ENCODE measurements at regions not wholly inside any gene's neighbourhood (a gene's known extent, or its start where the extent isn't known, plus 50 kb on each side); places are given as distances from the start of the nearest gene placed in this dataset.

DNA sequence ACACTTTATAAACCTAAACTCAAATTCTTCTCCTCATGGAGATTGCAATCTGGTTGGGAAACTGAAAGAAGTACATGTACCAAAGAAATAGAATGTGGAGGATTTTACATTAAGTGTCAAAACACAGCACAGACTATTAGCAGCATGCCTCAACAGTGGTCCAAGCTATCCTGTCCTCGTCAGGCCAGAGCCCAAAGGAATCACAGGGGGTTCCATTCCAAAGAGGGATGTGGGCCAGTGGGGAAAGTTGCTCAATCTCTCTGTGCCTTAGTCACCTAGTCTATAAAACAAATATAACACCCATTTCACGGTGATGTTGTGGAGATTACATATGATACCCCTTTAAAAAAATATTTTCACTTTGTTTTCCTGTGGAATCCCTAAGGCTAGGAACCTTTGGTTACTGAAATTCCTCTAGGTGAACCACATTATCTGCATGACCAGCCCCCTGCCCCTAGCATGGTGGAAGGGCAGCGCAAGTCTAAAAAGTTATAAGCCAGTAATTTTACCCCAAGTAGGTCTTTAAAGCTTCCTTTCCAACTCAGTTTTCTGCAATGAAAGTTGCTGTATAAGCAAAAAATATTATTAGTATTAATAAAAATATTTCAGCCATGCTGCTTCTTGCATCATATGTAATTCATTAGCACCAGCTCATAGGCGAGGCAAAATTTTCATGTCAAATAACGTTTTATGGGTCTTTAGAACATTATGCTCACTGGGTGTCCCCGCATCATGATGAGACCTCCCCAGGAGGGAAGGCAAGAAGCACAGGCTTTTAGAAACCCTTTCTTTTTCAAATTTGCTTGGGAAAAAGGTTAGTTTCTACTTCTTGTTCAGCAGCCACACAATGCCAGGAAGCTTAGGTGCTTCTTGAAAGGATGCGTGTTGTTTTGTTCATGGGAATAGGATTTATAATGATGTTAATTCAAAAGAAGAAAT lies 548.8 kb upstream of the PKN2 start:
- no peaks in the 10 kb centered on the region for H3K36me3 Mint-ChIP-seq (ENCODE audit: low read depth)

GRCh38 chr1:88139633-88140032 lies 544.4 kb upstream of the PKN2 start:
- intact Hi-C loops (cut with micrococcal nuclease), result no loop called here
- Mint-ChIP-seq H3K9me3 (no peaks in the 10 kb centered on the region), H3K36me3 (ENCODE audit: low read depth) (no peaks in the 10 kb centered on the region), H3K27me3 (no peaks in the 10 kb centered on the region), H3K4me1 (ENCODE audit: low read depth) (peaks cover 5% of the 10 kb centered on the region), H3K4me3 (no peak overlapping the region), H3K27ac (no peak overlapping the region)

More for the DNA sequence above, 548.8 kb upstream of the PKN2 start:
- intact Hi-C loops (cut with micrococcal nuclease), result no loop called here
- no peaks in the 10 kb centered on the region for H3K27me3 Mint-ChIP-seq
- no peak overlapping the region for H3K27ac Mint-ChIP-seq
- no peaks in the 10 kb centered on the region for H3K9me3 Mint-ChIP-seq
- no peaks in the 10 kb centered on the region for H3K4me1 Mint-ChIP-seq (ENCODE audit: low read depth)
- H3K4me3 Mint-ChIP-seq, result no peak overlapping the region

DNA sequence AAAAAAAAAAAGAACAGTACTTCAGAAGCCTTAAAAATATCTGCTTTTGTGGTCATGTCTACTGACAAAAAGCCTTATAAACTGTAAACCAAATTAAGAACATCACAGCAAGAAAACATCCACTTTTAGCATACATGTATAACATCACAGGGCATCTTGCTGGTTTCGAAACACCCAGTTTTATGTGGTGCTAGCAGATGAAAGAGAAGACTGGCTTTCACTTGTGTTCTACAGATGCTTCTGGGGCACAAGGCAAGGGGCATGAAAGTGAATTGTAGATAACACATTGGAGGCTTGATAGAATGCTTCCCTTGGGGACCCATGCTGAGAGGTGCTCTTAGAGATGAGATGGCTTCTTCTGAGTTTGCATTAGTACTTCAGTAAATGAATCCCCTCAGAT lies 543.7 kb upstream of the PKN2 start:
- H3K36me3 Mint-ChIP-seq (ENCODE audit: low read depth), result no peaks in the 10 kb centered on the region
- intact Hi-C loops (cut with micrococcal nuclease), result no loop called here

GRCh38 chr1:88141499-88142074 lies 542.5 kb upstream of the PKN2 start:
- Mint-ChIP-seq H3K4me3 (peak overlapping the region; percentile 61), H3K9me3 (no peaks in the 10 kb centered on the region), H3K36me3 (ENCODE audit: low read depth) (no peaks in the 10 kb centered on the region), H3K27me3 (no peaks in the 10 kb centered on the region), H3K27ac (no peak overlapping the region), H3K4me1 (ENCODE audit: low read depth) (peaks cover 5% of the 10 kb centered on the region)
- intact Hi-C loops (cut with micrococcal nuclease), result no loop called here

More for the DNA sequence above, 543.7 kb upstream of the PKN2 start:
- Mint-ChIP-seq H3K27me3 (no peaks in the 10 kb centered on the region), H3K4me3 (no peak overlapping the region), H3K27ac (no peak overlapping the region), H3K4me1 (ENCODE audit: low read depth) (peaks cover 5% of the 10 kb centered on the region), H3K9me3 (no peaks in the 10 kb centered on the region)

DNA sequence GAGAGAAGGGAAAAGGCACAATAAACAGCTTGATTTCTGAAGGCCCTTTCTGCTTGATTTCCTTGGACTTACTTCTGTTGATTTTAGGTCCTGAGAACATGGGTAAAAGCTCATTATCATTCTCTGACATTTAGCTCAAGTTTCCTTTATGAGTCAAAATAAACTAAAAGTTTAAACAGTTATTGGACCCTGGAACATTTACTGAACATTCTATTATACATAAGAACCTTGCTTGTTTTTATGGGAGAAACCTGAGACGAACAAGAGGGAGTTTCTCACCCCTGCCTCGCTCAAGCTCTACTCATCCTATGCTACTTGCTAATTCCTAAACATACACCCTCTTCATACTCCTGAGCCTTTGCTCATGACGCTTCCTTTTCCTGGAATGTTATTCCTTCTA lies 538.3 kb upstream of the PKN2 start:
- H3K36me3 Mint-ChIP-seq (ENCODE audit: low read depth), result no peaks in the 10 kb centered on the region
- H3K27me3 Mint-ChIP-seq, result no peaks in the 10 kb centered on the region
- no peak overlapping the region for H3K4me3 Mint-ChIP-seq
- no peaks in the 10 kb centered on the region for H3K9me3 Mint-ChIP-seq
- H3K27ac Mint-ChIP-seq, result no peak overlapping the region
- intact Hi-C loops (cut with micrococcal nuclease), result no loop called here
- H3K4me1 Mint-ChIP-seq (ENCODE audit: low read depth), result peaks cover 5% of the 10 kb centered on the region

DNA sequence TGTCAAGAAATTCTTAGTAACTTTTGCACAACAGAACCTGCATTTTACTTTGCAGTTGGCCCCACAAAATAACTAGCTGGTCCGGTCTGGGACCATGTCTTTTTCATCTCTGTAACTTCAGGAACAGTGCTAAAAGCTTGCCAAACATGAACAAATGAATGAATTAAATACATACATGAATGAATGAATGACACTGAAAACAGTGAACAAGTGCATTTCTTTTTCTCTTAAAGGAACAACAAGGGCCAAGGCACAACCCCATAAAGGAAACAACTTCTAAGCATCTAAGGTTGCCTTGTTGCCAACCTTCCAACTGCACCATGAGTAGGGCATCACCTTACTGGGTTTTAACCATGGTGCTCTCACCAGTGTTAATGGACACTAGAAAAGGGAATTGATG lies 534.4 kb upstream of the PKN2 start:
- Mint-ChIP-seq H3K4me1 (ENCODE audit: low read depth) (no peaks in the 10 kb centered on the region), H3K27me3 (no peaks in the 10 kb centered on the region), H3K36me3 (ENCODE audit: low read depth) (no peaks in the 10 kb centered on the region), H3K4me3 (no peak overlapping the region), H3K27ac (no peak overlapping the region), H3K9me3 (no peaks in the 10 kb centered on the region)
- intact Hi-C loops (cut with micrococcal nuclease), result no loop called here

- no peaks in the 10 kb centered on the region for H3K36me3 Mint-ChIP-seq (ENCODE audit: low read depth)
- no peak overlapping the region for H3K4me3 Mint-ChIP-seq
- intact Hi-C loops (cut with micrococcal nuclease), result no loop called here
- H3K27me3 Mint-ChIP-seq, result no peaks in the 10 kb centered on the region
- no peaks in the 10 kb centered on the region for H3K4me1 Mint-ChIP-seq (ENCODE audit: low read depth)
- no peaks in the 10 kb centered on the region for H3K9me3 Mint-ChIP-seq
- no peak overlapping the region for H3K27ac Mint-ChIP-seq
Measured at GRCh38 chr1:88150330-88150729, 533.7 kb upstream of the PKN2 start.

DNA sequence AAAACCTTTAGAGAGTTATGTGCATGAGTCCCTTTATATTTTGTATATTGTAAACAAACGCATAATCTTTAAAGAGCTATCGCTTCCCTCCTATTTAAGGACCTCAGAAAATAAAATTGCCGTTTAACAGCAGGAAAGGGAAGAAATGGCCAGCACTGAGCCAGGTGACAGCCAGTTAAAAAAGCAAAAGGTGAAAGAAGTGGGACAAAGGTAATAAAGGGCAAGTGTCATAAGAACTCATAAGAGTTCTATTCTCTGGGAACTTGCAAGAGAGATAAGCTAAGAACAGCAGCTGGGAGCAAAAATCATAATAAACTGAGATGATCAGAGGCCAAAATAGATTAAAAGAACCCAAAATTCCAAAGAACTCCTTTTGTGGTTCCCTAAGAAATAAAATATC lies 520.9 kb upstream of the PKN2 start:
- intact Hi-C loops (cut with micrococcal nuclease), result no loop called here

GRCh38 chr1:88168126-88168525 lies 515.9 kb upstream of the PKN2 start:
- Mint-ChIP-seq H3K9me3 (no peaks in the 10 kb centered on the region), H3K4me3 (no peak overlapping the region), H3K36me3 (ENCODE audit: low read depth) (no peaks in the 10 kb centered on the region), H3K27ac (no peak overlapping the region), H3K27me3 (peaks cover 2% of the 10 kb centered on the region), H3K4me1 (ENCODE audit: low read depth) (no peaks in the 10 kb centered on the region)
- intact Hi-C loops (cut with micrococcal nuclease), result no loop called here

More for the DNA sequence above, 520.9 kb upstream of the PKN2 start:
- Mint-ChIP-seq H3K4me1 (ENCODE audit: low read depth) (no peaks in the 10 kb centered on the region), H3K27me3 (peaks cover 2% of the 10 kb centered on the region), H3K9me3 (no peaks in the 10 kb centered on the region), H3K36me3 (ENCODE audit: low read depth) (no peaks in the 10 kb centered on the region), H3K27ac (no peak overlapping the region), H3K4me3 (no peak overlapping the region)

DNA sequence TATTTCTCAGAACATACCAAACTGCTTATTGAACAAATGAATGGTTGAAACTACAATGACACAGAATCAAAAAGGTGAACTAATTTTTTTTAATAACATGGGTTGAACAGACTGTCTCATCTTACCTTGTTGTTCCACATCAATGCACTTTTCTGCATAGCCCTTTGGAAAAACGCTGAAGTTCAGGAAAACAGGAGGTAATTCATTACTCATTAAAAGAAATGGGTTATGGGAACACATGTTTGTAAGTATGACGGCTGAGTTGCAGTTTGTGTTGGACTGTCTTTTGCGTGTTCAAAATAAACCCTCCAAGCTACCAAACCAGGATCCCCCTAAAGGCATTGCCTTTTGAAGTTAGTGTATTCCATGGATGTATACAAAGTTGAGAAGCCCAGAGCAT lies 514.9 kb upstream of the PKN2 start:
- Mint-ChIP-seq H3K27ac (no peak overlapping the region), H3K4me1 (ENCODE audit: low read depth) (no peaks in the 10 kb centered on the region), H3K9me3 (no peaks in the 10 kb centered on the region), H3K27me3 (peaks cover 2% of the 10 kb centered on the region), H3K4me3 (no peak overlapping the region), H3K36me3 (ENCODE audit: low read depth) (no peaks in the 10 kb centered on the region)
- intact Hi-C loops (cut with micrococcal nuclease), result no loop called here

- H3K4me1 Mint-ChIP-seq (ENCODE audit: low read depth), result no peaks in the 10 kb centered on the region
- no peaks in the 10 kb centered on the region for H3K9me3 Mint-ChIP-seq
- peaks cover 2% of the 10 kb centered on the region for H3K27me3 Mint-ChIP-seq
- no peaks in the 10 kb centered on the region for H3K36me3 Mint-ChIP-seq (ENCODE audit: low read depth)
- H3K27ac Mint-ChIP-seq, result no peak overlapping the region
- intact Hi-C loops (cut with micrococcal nuclease), result no loop called here
- no peak overlapping the region for H3K4me3 Mint-ChIP-seq
Measured at GRCh38 chr1:88169939-88170338, 514.1 kb upstream of the PKN2 start.

DNA sequence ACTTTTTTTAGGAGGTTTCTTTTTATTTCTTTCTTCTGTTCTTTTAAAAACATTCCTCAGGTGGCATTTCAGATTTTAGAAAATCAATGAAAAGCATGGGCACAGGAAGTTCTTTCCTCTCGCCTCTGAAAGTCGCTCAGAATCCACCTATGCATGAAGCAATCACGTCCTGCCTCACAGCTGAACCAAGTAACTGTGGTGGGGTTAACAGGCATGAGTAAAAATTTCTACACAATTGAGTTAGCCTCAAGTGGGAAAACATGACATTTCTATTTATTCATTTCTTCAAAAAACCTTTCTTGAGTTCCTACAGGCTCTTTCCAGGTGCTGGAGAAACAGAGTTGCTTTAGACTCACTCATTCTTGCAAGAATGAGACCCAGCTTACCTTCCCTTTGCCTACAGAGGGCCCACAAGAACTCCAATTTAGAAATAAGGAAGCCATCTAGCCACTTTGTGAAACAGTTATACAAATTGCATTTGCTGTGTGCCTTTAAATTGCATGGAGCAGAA lies 508.9 kb upstream of the PKN2 start:
- Mint-ChIP-seq H3K27me3 (no peaks in the 10 kb centered on the region), H3K9me3 (no peaks in the 10 kb centered on the region), H3K27ac (no peak overlapping the region), H3K4me1 (ENCODE audit: low read depth) (no peaks in the 10 kb centered on the region), H3K4me3 (no peak overlapping the region), H3K36me3 (ENCODE audit: low read depth) (no peaks in the 10 kb centered on the region)
- intact Hi-C loops (cut with micrococcal nuclease), result loop anchor here (5.0 kb wide), 1 partner anchor 417 kb away; no protein-coding TSS in a partner anchor

DNA sequence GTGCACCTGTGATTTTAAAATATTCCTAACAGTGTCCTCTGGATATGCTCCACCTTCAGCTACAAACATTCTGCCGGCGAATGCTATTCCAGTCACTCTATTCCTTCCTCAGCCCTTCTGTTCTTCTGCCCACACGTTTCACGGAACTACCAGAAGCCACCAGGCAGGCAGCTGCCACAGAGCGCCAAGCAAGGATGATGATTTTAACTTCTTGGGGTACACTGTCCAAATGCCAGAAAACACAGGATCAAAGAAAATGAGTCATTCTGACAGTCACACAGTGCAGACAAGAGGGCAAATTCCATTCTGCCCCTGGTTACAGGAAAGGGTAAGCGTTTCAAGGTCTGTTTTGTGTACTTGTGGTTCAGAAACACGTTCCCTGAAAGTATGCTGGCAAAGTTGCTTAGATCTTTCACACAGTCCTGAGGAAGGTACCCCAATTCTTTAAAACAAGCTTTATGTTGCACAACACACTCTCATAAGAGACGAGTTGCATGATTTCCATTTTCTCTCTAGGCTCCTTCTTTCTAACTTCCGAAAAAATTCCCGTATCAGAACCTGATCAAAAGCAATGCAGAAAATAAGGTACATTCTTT lies 508.3 kb upstream of the PKN2 start:
- no peaks in the 10 kb centered on the region for H3K36me3 Mint-ChIP-seq (ENCODE audit: low read depth)
- H3K4me1 Mint-ChIP-seq (ENCODE audit: low read depth), result no peaks in the 10 kb centered on the region
- no peak overlapping the region for H3K4me3 Mint-ChIP-seq
- H3K27me3 Mint-ChIP-seq, result no peaks in the 10 kb centered on the region
- H3K9me3 Mint-ChIP-seq, result no peaks in the 10 kb centered on the region
- no peak overlapping the region for H3K27ac Mint-ChIP-seq
- intact Hi-C loops (cut with micrococcal nuclease), result loop anchor here (5.0 kb wide), 1 partner anchor 417 kb away; no protein-coding TSS in a partner anchor

GRCh38 chr1:88179943-88180342 lies 504.1 kb upstream of the PKN2 start:
- H3K4me1 Mint-ChIP-seq (ENCODE audit: low read depth), result no peaks in the 10 kb centered on the region
- intact Hi-C loops (cut with micrococcal nuclease), result loop anchor here (5.0 kb wide), 2 partner anchors 122 to 412 kb away; no protein-coding TSS in a partner anchor
- H3K4me3 Mint-ChIP-seq, result no peak overlapping the region

More at GRCh38 chr1:88179943-88180342, 504.1 kb upstream of the PKN2 start:
- H3K36me3 Mint-ChIP-seq (ENCODE audit: low read depth), result no peaks in the 10 kb centered on the region
- no peaks in the 10 kb centered on the region for H3K9me3 Mint-ChIP-seq
- no peaks in the 10 kb centered on the region for H3K27me3 Mint-ChIP-seq
- H3K27ac Mint-ChIP-seq, result no peak overlapping the region

Measured in dendritic cell treated with granulocyte-macrophage colony-stimulating factor and Interleukin-4, amounts not matched to agents 40 ng/mL and 50 ng/mL, for 4 days (primary cell).